SKM-1 (cell line): ENCODE measurements at regions not wholly inside any gene's neighbourhood (a gene's known extent, or its start where the extent isn't known, plus 50 kb on each side); places are given as distances from the start of the nearest gene placed in this dataset.
A peak's percentile ranks its signal among the peaks of the same experiment; 100 is the strongest.

ENCODE experiments used
- DNase-seq: peaks from one replicate; lab custom pipeline; 2025; ENCODE audit not compliant: unreplicated experiment; lab: John Stamatoyannopoulos, UW

- DNase-seq = no peak
These were observed 1676.4 kb upstream of the SLC39A10 start for GRCh38 chr2:193980599-193980998.

GRCh38 chr2:193973781-193974180 is 1683.2 kb upstream of the SLC39A10 start:
- DNase-seq = no peak

- no peak for DNase-seq
These were observed 1690.4 kb upstream of the SLC39A10 start for GRCh38 chr2:193966590-193966989.

GRCh38 chr2:193965263-193965662 is 1691.8 kb upstream of the SLC39A10 start:
- no peak for DNase-seq

- peak; percentile 5 for DNase-seq
These were observed 1693.4 kb upstream of the SLC39A10 start for GRCh38 chr2:193963472-193964119.

- no peak for DNase-seq
These were observed 1710.2 kb upstream of the SLC39A10 start for GRCh38 chr2:193946806-193947205.

GRCh38 chr2:193943406-193943960 is 1713.5 kb upstream of the SLC39A10 start:
- DNase-seq = no peak

- DNase-seq = no peak
These were observed 1721.9 kb upstream of the SLC39A10 start for GRCh38 chr2:193935114-193935513.

GRCh38 chr2:193929131-193929530 is 1727.9 kb upstream of the SLC39A10 start:
- no peak for DNase-seq

GRCh38 chr2:193907561-193907960 is 1712.8 kb upstream of the TMEFF2 start:
- peak; percentile 81 for DNase-seq

GRCh38 chr2:193900292-193900691 is 1705.6 kb upstream of the TMEFF2 start:
- no peak for DNase-seq

- no peak for DNase-seq
These were observed 1700.5 kb upstream of the TMEFF2 start for GRCh38 chr2:193895226-193895625.

GRCh38 chr2:193894081-193894480 is 1699.3 kb upstream of the TMEFF2 start:
- no peak for DNase-seq

GRCh38 chr2:193891023-193891422 is 1696.3 kb upstream of the TMEFF2 start:
- no peak for DNase-seq

GRCh38 chr2:193885419-193885818 is 1690.7 kb upstream of the TMEFF2 start:
- no peak for DNase-seq

- DNase-seq = no peak
These were observed 1689.1 kb upstream of the TMEFF2 start for GRCh38 chr2:193883820-193884219.

GRCh38 chr2:193876980-193877379 is 1682.2 kb upstream of the TMEFF2 start:
- DNase-seq = no peak

- DNase-seq = no peak
These were observed 1674.8 kb upstream of the TMEFF2 start for GRCh38 chr2:193869564-193869963.

GRCh38 chr2:193868833-193869232 is 1674.1 kb upstream of the TMEFF2 start:
- DNase-seq = no peak

- no peak for DNase-seq
These were observed 1673.4 kb upstream of the TMEFF2 start for GRCh38 chr2:193868132-193868531.

GRCh38 chr2:193867454-193867853 is 1672.7 kb upstream of the TMEFF2 start:
- no peak for DNase-seq

GRCh38 chr2:193861557-193861956 is 1666.8 kb upstream of the TMEFF2 start:
- no peak for DNase-seq

- no peak for DNase-seq
These were observed 1653.3 kb upstream of the TMEFF2 start for GRCh38 chr2:193847991-193848390.
